ENCODE measurements at regions not wholly inside any gene's neighbourhood (a gene's known extent, or its start where the extent isn't known, plus 50 kb on each side); places are given as distances from the start of the nearest gene placed in this dataset.

GRCh38 chr4:133574248-133574647 is 425.2 kb downstream of the PCDH10 start:
- TF ChIP-seq POLR2A (IDR thresholded peaks at IDR 0.05) (no peak), CTCF (IDR thresholded peaks at IDR 0.05) (no peak)
